T-cell (primary cell): ENCODE measurements at regions not wholly inside any gene's neighbourhood (a gene's known extent, or its start where the extent isn't known, plus 50 kb on each side); places are given as distances from the start of the nearest gene placed in this dataset.

Experiments
- ATAC-seq, 4 experiments: fragments of 200-7000 bp in 3 of 4; fragments of 150-1000 bp in 1 of 4; cut with Tn5 transposase; replicated peaks in 1 of 4; 1 replicate in 3 of 4; 2 replicates in 1 of 4; pipeline ENCODE4 v1.10.0; 2021; ENCODE audit warnings: moderate library complexity in 3 of 4, mild to moderate bottlenecking in 2 of 4, moderate number of reproducible peaks in 1 of 4
- CTCF ChIA-PET, 2 donors: fragments of 300-600 bp; sonication (Branson Sonifier 250); formaldehyde crosslinking; loops; one replicate each; lab custom pipeline; 2022; ENCODE audit warnings: antibody characterized with exemption in 2 of 2; lab: Charles Lee
- POLR2A ChIA-PET, 2 donors: fragments of 300-600 bp; sonication (Branson Sonifier 250); formaldehyde crosslinking; loops; one replicate each; lab custom pipeline; 2022; ENCODE audit warnings: antibody characterized with exemption in 2 of 2; lab: Charles Lee
- DNase-seq, 35 experiments: peaks; one replicate each; pipeline versions ENCODE4 v3.0.0 to v3.0.0-alpha.2; 2013 to 2023
- H3K27ac ChIP-seq: one replicate; pipeline ENCODE4 v1.5.1; 2013; ENCODE audit warnings: low read length
- H3K27me3 ChIP-seq, 2 experiments: replicated peaks in 1 of 2; 1 replicate in 1 of 2; 2 replicates in 1 of 2; pipeline versions ENCODE4 v1.6.1 to v1.7.0; 2013; ENCODE audit warnings: low read length in 1 of 2, mixed read lengths in 1 of 2; ENCODE audit not compliant: control insufficient read depth in 2 of 2, insufficient read depth in 2 of 2; ENCODE audit errors: extremely low read depth in 1 of 2
- H3K36me3 ChIP-seq, 2 donors: 1 replicate in 1 of 2; 2 replicates in 1 of 2; pipeline versions ENCODE4 v1.6.1 to v1.7.0; 2013; ENCODE audit warnings: low read length in 1 of 2; ENCODE audit not compliant: control insufficient read depth in 2 of 2, insufficient read depth in 1 of 2; ENCODE audit errors: extremely low read depth in 1 of 2
- H3K4me1 ChIP-seq, 2 experiments: 1 replicate in 1 of 2; 2 replicates in 1 of 2; pipeline versions ENCODE4 v1.6.1 to v1.7.0; 2013; ENCODE audit warnings: low read length in 2 of 2, mixed read lengths in 1 of 2; ENCODE audit not compliant: insufficient read depth in 2 of 2, control insufficient read depth in 1 of 2; ENCODE audit errors: extremely low read depth in 1 of 2
- H3K4me3 ChIP-seq, 2 donors: 1 replicate in 1 of 2; 2 replicates in 1 of 2; pipeline versions ENCODE4 v1.5.1 to v1.7.0; 2013; ENCODE audit warnings: mild to moderate bottlenecking in 2 of 2, low read length in 1 of 2, moderate library complexity in 1 of 2; ENCODE audit not compliant: control insufficient read depth in 1 of 2; ENCODE audit errors: extremely low read depth in 1 of 2
- H3K9me3 ChIP-seq: 2 replicates; pipeline ENCODE4 v1.7.0; 2013
- H3K27ac Mint-ChIP-seq, 2 donors: one replicate each; pipeline ENCODE4 v1.8.0; 2020 to 2021; ENCODE audit warnings: mild to moderate bottlenecking in 2 of 2, mixed read lengths in 2 of 2
- H3K27me3 Mint-ChIP-seq, 2 donors: one replicate each; pipeline ENCODE4 v1.8.0; 2021 to 2022; ENCODE audit warnings: mixed read lengths in 2 of 2
- H3K36me3 Mint-ChIP-seq: one replicate; pipeline ENCODE4 v1.8.0; 2021; ENCODE audit warnings: mixed read lengths
- H3K4me1 Mint-ChIP-seq, 3 donors: one replicate each; pipeline ENCODE4 v1.8.0; 2020 to 2022; ENCODE audit warnings: mixed read lengths in 3 of 3, mild to moderate bottlenecking in 1 of 3
- H3K4me3 Mint-ChIP-seq, 3 donors: one replicate each; pipeline ENCODE4 v1.8.0; 2020 to 2022; ENCODE audit warnings: mild to moderate bottlenecking in 3 of 3, mixed read lengths in 3 of 3, moderate library complexity in 3 of 3
- H3K9me3 Mint-ChIP-seq, 3 donors: one replicate each; pipeline ENCODE4 v1.8.0; 2020 to 2022; ENCODE audit warnings: mixed read lengths in 3 of 3
- WGBS: methylation state at CpG from one replicate; pipeline ENCODE4 v1.1.5; 2013; ENCODE audit warnings: missing lambda C conversion rate; ENCODE audit not compliant: insufficient coverage; 5-methylcytosine and 5-hydroxymethylcytosine counted together

DNA sequence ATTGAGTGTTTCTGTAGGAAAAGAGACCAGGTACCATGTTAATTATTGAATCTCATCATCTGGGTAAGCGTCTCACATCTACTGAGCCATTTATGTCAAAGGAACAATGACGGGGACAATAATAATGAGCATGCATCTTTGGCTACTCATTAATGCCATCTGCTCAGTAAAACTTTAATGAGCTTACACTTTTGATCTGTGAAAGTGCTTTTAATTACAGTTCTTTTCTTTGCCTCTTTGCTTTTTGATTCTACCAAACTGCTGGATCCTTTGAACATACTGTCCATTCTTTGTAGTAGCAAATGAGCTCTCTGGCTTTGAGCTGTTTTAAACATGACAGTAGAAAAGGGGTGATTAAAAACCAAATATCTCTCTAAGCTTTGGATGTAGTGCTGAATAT is 181.2 kb upstream of the IVNS1ABP start:
- POLR2A ChIA-PET = interaction anchor here (0.6 to 1.0 kb wide), 2 partner anchors 98 to 181 kb away, joined by 3 to 4 read pairs; partner anchors contain the start of gene IVNS1ABP (in 1 of the 2)
- H3K27me3 Mint-ChIP-seq = peaks cover 0 to 4% of the 10 kb centered on the region in 2 donors
- H3K4me1 Mint-ChIP-seq = peaks cover 0 to 3% (median 2%) of the 10 kb centered on the region in 3 donors
- no peaks in the 10 kb centered on the region for H3K9me3 Mint-ChIP-seq
- Histone ChIP-seq H3K27ac (no peak overlapping the region), H3K27me3 (no peaks in the 10 kb centered on the region), H3K4me3 (no peak overlapping the region), H3K36me3 (no peaks in the 10 kb centered on the region), H3K4me1 (peaks cover 0 to 2% of the 10 kb centered on the region in 2 experiments), H3K9me3 (no peaks in the 10 kb centered on the region)
- WGBS = 83% methylated on average over 1 of the region's 2 CpGs
- no peak overlapping the region for H3K27ac Mint-ChIP-seq
- no peaks in the 10 kb centered on the region for H3K36me3 Mint-ChIP-seq
- DNase-seq (no peak), ATAC-seq (no peak)
- no peak overlapping the region for H3K4me3 Mint-ChIP-seq
- CTCF ChIA-PET = no interaction called here

DNA sequence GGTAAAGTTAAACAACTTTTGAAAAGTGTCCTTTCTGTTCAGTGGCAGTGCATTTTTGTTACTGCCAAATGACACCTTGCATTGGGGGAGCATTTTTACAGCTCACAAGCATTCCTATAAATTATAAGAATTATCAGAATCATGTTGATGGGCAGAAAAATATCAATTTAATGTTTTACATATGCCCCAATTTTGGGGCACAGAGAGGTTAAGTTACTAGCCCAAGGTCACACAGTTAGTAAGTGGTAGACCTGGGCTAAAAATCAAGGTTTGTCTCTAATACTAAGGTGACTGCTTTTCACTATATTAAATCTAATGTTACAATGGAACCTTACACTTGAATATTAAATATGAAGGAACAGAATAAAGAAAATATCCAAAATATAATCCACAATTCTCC is 180.1 kb upstream of the IVNS1ABP start:
- ATAC-seq = no peak
- Histone ChIP-seq H3K4me3 (no peak overlapping the region), H3K36me3 (no peaks in the 10 kb centered on the region), H3K27ac (no peak overlapping the region), H3K4me1 (peaks cover 0 to 2% of the 10 kb centered on the region in 2 experiments), H3K27me3 (no peaks in the 10 kb centered on the region), H3K9me3 (no peaks in the 10 kb centered on the region)
- DNase-seq = no peak
- Mint-ChIP-seq H3K4me1 (peaks cover 0 to 3% (median 2%) of the 10 kb centered on the region in 3 donors), H3K9me3 (no peaks in the 10 kb centered on the region), H3K4me3 (no peak overlapping the region), H3K36me3 (no peaks in the 10 kb centered on the region), H3K27me3 (peaks cover 0 to 4% of the 10 kb centered on the region in 2 donors), H3K27ac (no peak overlapping the region)
- ChIA-PET POLR2A (interaction anchor here in 1 of 2 donors (0.7 kb wide), 1 partner anchor 70 kb away, joined by 4 read pairs; no protein-coding TSS in a partner anchor), CTCF (no interaction called here)

DNA sequence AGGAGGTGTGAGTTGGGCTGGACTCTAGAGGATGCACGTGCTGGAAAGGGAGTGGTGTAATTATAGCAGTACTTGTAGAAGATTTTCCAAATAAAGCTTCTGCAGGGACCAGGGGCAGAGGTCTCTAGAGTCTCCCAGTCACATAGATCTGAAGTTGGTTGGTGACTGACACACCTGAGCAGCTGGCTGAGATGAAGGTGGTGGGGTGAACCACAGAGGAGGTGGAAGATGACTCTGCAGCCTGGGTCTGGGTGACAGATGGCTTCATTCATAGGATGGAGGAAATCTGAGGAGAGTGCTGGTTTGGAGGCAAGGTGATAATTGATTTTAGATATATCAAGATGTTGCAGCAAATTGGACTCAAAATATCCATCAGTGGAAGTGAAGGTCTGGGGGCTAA is 178.9 kb upstream of the IVNS1ABP start:
- H3K36me3 Mint-ChIP-seq = no peaks in the 10 kb centered on the region
- ATAC-seq = no peak
- DNase-seq = no peak
- Histone ChIP-seq H3K27me3 (no peaks in the 10 kb centered on the region), H3K27ac (no peak overlapping the region), H3K9me3 (no peaks in the 10 kb centered on the region), H3K36me3 (no peaks in the 10 kb centered on the region), H3K4me1 (no peaks in the 10 kb centered on the region), H3K4me3 (no peak overlapping the region)
- 100% methylated on average over 1 of the region's 1 CpG for WGBS
- peaks cover 0 to 4% of the 10 kb centered on the region in 2 donors for H3K27me3 Mint-ChIP-seq
- no peaks in the 10 kb centered on the region for H3K4me1 Mint-ChIP-seq
- no peak overlapping the region for H3K27ac Mint-ChIP-seq
- no peak overlapping the region for H3K4me3 Mint-ChIP-seq
- CTCF ChIA-PET = no interaction called here
- POLR2A ChIA-PET = interaction anchor here in 1 of 2 donors (0.9 kb wide), 1 partner anchor 71 kb away, joined by 3 read pairs; no protein-coding TSS in a partner anchor
- no peaks in the 10 kb centered on the region for H3K9me3 Mint-ChIP-seq

DNA sequence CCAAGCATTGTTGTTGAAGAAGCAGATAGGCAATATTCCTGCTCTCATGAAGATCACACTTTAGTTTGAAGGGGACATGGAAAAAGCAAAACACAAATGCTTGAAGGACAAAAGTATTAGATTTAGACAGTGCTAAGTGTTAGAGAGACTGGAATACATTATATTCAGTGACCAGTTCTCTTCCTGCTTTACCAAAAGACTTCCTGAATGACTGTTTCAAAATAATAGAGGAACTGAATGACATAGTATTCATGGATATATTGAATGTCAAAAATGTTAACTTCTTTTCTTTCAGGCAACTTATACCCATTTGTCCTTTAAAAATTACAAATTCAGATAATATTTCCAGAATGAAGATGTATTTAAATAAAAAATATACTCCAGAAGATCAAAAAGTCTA is 178.0 kb upstream of the IVNS1ABP start:
- no peaks in the 10 kb centered on the region for H3K36me3 ChIP-seq
- ChIA-PET CTCF (no interaction called here), POLR2A (interaction anchor here in 1 of 2 donors (0.9 kb wide), 1 partner anchor 72 kb away, joined by 3 read pairs; no protein-coding TSS in a partner anchor)
- no peak overlapping the region for H3K4me3 Mint-ChIP-seq
- DNase-seq (no peak), ATAC-seq (no peak)
- H3K27ac ChIP-seq = no peak overlapping the region
- H3K4me3 ChIP-seq = no peak overlapping the region
- no peaks in the 10 kb centered on the region for H3K27me3 ChIP-seq
- peaks cover 0 to 4% of the 10 kb centered on the region in 2 donors for H3K27me3 Mint-ChIP-seq
- no peaks in the 10 kb centered on the region for H3K36me3 Mint-ChIP-seq
- H3K9me3 ChIP-seq = no peaks in the 10 kb centered on the region
- no peak overlapping the region for H3K27ac Mint-ChIP-seq
- H3K4me1 Mint-ChIP-seq = no peaks in the 10 kb centered on the region
- H3K9me3 Mint-ChIP-seq = no peaks in the 10 kb centered on the region
- no peaks in the 10 kb centered on the region for H3K4me1 ChIP-seq

DNA sequence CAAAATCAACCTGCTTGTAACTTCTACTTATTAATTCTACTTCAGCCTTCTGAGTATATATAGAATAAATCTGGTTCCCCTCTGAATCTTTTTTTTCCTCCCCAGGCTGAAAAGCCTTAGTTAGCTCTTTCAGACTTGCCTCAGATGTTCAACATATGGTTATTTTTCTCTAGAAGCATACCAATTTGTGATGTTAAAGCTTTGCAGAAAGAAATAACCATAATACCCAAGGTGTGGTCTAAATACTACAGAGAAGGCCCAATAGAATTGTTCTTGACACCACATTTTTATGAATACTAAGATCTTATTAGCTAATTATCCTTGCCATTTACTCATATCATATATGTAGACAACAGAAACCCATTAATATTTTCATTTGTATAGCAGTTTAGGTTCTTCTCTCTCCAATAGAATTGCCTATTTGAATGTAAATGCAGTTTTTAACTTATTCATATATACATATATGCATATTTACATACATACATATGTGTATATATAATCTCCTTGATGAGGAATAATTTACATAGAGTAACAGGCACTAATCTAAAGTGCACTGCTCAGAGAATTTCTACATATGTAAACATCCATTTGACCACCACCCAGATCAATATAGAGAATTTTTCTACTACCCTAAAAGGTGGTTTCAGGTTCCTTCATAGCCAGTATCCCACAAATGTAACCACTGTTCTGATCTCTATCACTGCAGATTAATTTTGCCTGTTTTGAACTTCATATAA is 175.2 kb upstream of the IVNS1ABP start:
- Histone ChIP-seq H3K36me3 (no peaks in the 10 kb centered on the region), H3K4me3 (no peak overlapping the region), H3K27ac (no peak overlapping the region), H3K4me1 (no peaks in the 10 kb centered on the region), H3K27me3 (no peaks in the 10 kb centered on the region), H3K9me3 (no peaks in the 10 kb centered on the region)
- H3K27ac Mint-ChIP-seq = no peak overlapping the region
- ATAC-seq (no peak), DNase-seq (no peak)
- no peaks in the 10 kb centered on the region for H3K27me3 Mint-ChIP-seq
- CTCF ChIA-PET = interaction anchor here in 1 of 2 donors (1.2 kb wide), 1 partner anchor 104 kb away, joined by 3 read pairs; no protein-coding TSS in a partner anchor
- H3K36me3 Mint-ChIP-seq = no peaks in the 10 kb centered on the region
- no peak overlapping the region for H3K4me3 Mint-ChIP-seq
- no peaks in the 10 kb centered on the region for H3K9me3 Mint-ChIP-seq
- POLR2A ChIA-PET = no interaction called here
- no peaks in the 10 kb centered on the region for H3K4me1 Mint-ChIP-seq

DNA sequence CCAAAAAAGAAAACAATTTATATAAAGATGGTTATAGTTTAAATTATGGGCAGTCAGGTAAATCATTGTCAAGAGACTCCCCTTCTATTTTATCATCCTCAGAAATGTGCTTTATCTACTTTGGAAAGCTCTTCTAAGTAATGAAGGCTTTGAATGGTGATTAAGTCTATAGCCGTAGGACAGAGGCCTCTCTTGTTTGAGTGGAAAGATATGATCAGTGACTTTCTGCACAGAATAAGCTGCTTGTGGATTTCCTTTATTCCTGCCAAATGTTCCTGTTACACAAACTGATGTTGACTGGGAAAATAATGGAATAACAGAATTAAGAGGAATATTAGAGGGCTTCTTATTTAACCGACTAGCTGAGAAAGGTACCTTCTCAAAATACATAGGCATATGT is 174.6 kb upstream of the IVNS1ABP start:
- H3K9me3 ChIP-seq = no peaks in the 10 kb centered on the region
- ChIA-PET CTCF (interaction anchor here (0.5 to 1.2 kb wide), 2 partner anchors 104 to 698 kb away, joined by 3 read pairs; no protein-coding TSS in a partner anchor), POLR2A (no interaction called here)
- H3K4me1 Mint-ChIP-seq = no peaks in the 10 kb centered on the region
- H3K4me3 Mint-ChIP-seq = no peak overlapping the region
- no peak for DNase-seq
- 100% methylated on average over 1 of the region's 2 CpGs for whole genome bisulfite sequencing
- no peaks in the 10 kb centered on the region for H3K9me3 Mint-ChIP-seq
- H3K27ac Mint-ChIP-seq = no peak overlapping the region
- no peaks in the 10 kb centered on the region for H3K36me3 Mint-ChIP-seq
- H3K4me3 ChIP-seq = no peak overlapping the region
- H3K4me1 ChIP-seq = no peaks in the 10 kb centered on the region
- ATAC-seq = no peak
- H3K27me3 Mint-ChIP-seq = no peaks in the 10 kb centered on the region
- no peaks in the 10 kb centered on the region for H3K27me3 ChIP-seq
- H3K27ac ChIP-seq = no peak overlapping the region
- no peaks in the 10 kb centered on the region for H3K36me3 ChIP-seq
